SKM-1 (cell line): ENCODE measurements at regions not wholly inside any gene's neighbourhood (a gene's known extent, or its start where the extent isn't known, plus 50 kb on each side); places are given as distances from the start of the nearest gene placed in this dataset.

Source experiments
- DNase-seq: peaks from one replicate; lab custom pipeline; 2025; ENCODE audit not compliant: unreplicated experiment; lab: John Stamatoyannopoulos, UW

DNA sequence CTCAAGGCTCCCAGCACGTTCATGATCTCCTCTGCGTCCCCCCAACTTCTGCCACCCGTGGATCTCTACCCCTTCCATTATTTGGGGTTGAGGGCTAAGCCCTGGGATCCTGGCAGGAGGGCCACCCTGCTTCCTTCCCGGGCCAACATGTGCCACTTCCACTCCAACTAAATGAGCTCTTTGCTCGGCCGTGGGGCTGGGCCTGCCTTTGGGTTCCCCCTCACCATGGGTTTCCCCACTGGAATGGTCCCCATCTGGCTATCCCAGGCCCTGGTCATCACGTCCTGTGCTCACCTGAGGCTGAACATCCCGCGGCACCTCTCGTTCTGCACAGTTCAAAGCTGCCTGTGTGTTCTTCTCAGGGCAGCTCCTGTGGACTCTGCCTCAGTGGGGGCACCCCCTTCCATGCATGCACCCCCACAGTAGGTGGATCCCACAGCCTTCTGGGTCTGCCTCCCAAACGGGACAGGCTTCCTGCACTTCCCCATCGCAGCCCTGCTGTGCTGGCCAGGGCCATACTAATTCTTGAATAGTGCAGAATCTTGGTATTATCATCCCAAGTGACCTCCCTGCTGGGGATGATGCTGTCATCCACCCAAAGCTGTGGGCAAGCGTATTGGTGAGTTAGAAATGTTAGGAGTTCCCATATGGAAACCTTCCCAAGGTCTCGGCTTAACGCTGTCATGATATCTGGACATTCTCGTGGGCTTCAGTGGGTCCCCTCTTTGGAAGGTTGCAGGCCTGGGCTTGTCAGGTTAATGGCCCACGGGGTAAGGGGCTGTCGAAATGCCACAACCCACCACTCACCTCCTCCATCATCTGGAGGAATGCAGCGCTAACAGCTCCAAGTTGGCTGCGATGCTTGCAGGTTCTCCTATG lies 150.5 kb upstream of the TWIST2 start:
- no peak for DNase-seq

DNA sequence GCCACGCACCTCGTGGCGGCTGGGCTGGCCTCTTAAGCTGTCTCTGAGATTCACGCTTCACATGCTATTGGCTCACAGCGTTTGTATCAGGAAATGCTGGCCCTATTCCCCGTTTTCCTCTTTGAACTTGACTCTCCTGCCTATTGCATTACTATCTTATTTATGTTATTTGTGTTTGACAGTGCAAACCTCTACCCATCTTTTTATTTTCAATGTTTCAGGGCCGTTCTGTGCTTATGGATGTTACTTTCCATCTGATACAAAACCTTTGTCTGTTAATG lies 149.9 kb upstream of the TWIST2 start:
- DNase-seq, result no peak

DNA sequence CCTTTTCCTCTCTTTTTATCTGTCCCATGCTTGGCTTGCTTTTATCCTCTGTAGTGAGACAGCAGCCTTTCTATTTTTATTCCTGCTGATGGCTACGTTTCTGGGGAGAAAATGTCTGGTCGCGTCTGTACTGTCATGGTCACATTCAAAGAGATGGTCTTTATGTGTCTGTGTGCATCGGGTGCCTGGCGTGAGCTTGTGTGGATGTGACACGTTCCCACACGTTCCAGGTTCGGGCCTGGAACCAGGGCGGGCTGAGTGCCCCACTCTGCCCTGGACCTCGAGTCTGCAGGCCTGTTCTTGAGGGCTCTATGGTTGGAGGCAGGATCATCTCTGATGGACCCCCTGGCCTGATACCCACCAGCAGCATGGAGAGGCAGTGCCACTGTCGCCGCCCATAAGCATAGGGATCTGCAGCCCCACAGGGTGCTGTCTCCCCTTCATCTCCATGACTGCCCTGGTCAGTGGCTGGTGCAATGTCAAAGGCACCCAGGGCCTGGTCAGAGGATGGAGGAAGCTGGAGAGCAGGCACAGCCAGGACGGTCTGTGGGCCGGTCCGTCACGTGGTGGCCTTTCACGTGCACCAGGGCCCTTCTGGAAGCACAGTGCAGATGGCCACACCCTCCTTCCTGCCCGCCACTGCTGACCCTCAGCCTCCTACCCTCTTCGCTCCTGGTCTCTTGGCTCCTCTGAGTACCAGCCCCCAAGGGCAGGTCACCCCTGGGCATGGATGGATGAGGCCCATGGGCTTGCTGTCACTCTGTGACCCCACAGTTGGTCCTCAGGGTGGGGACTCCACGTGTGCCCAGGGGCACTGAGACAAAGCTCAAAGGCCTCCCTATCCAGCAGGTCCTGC lies 149.2 kb upstream of the TWIST2 start:
- no peak for DNase-seq

- DNase-seq, result no peak
These were observed 148.4 kb upstream of the TWIST2 start for GRCh38 chr2:238699307-238700116.

GRCh38 chr2:238700117-238700457 lies 147.8 kb upstream of the TWIST2 start:
- DNase-seq, result no peak

- DNase-seq, result no peak
These were observed 147.2 kb upstream of the TWIST2 start for GRCh38 chr2:238700506-238701340.

GRCh38 chr2:238701341-238702206 lies 146.3 kb upstream of the TWIST2 start:
- no peak for DNase-seq

GRCh38 chr2:238702276-238703052 lies 145.4 kb upstream of the TWIST2 start:
- no peak for DNase-seq

GRCh38 chr2:238703053-238703415 lies 144.9 kb upstream of the TWIST2 start:
- no peak for DNase-seq

- no peak for DNase-seq
These were observed 144.4 kb upstream of the TWIST2 start for GRCh38 chr2:238703436-238703835.

GRCh38 chr2:238704471-238705225 lies 143.2 kb upstream of the TWIST2 start:
- no peak for DNase-seq

DNA sequence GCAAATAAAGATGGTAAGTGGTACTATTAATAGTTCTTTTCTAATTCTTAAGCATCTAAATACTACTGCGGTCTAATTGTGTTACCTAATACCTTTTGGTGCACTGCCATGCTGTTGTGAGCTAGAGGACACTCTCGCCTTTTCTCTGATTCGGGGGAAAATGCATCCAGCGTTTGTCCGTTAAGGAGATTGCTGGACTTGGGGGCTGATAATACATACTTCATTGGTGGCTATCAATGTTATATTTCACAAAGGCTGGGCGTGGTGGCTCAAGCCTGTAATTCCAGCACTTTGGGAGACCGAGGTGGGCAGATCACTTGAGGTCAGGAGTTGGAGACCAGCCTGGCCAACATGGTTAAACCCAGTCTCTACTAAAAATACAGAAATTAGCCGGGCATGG lies 141.7 kb upstream of the TWIST2 start:
- DNase-seq, result no peak

- no peak for DNase-seq
These were observed 141.2 kb upstream of the TWIST2 start for GRCh38 chr2:238706673-238707072.

DNA sequence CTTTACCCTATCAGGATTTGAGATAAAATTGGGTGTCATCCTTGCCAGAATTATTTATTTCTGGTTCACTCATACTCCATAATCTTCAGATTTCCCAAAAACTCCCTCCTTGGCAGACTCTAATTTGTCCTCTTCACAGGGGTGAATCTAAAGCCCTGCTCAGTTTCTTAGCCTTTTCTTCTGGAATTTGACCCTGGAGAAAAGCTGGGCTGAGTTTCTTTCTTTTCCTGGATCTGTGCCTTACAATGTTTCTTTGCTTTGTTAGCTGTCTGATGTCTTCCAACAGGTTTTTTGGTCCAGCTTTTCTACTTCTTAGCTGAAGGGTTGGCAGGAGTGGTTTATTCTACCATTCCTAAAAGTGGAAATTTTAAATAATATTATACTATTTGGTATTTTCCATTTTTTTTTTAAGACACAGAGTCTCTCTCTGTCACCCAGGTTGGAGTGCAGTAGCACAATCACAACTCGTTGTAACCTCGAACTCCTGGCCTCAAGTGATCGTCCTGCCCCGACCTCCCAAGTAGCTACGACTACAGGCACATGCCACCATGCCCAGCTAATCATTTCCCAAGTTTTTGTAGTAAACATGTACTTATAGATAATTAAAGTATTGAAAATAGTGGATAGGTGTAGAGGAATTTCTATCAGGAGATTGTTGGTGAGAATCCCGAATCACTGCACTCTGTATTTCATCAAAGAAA lies 138.4 kb upstream of the TWIST2 start:
- no peak for DNase-seq

- DNase-seq, result no peak
These were observed 137.7 kb upstream of the TWIST2 start for GRCh38 chr2:238710032-238710735.

DNA sequence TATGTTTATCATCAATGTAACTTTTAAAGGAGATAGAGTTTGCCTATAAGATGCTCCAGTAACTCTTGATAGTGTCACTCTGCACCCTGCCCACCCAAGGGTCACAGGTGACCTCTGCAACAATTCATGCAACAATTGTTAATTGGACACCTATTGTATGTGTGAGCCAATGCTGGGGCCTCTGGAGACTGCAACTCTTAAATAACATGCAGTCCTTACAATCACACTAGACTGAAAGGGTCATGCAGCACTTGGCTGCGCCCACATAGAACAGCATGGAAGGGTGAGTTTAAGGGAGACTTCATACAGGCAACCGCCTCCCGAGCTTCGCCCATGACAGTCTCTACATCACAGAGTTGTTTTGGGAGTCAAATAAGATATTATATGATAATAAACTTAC lies 137.1 kb upstream of the TWIST2 start:
- no peak for DNase-seq

GRCh38 chr2:238711346-238711745 lies 136.5 kb upstream of the TWIST2 start:
- DNase-seq, result no peak
